Retina (tissue), 1 donor: ENCODE measurements at regions not wholly inside any gene's neighbourhood (a gene's known extent, or its start where the extent isn't known, plus 50 kb on each side); places are given as distances from the start of the nearest gene placed in this dataset.

Source experiments
- DNase-seq: peaks from one replicate; pipeline ENCODE4 v3.0.0-alpha.2; 2016

DNA sequence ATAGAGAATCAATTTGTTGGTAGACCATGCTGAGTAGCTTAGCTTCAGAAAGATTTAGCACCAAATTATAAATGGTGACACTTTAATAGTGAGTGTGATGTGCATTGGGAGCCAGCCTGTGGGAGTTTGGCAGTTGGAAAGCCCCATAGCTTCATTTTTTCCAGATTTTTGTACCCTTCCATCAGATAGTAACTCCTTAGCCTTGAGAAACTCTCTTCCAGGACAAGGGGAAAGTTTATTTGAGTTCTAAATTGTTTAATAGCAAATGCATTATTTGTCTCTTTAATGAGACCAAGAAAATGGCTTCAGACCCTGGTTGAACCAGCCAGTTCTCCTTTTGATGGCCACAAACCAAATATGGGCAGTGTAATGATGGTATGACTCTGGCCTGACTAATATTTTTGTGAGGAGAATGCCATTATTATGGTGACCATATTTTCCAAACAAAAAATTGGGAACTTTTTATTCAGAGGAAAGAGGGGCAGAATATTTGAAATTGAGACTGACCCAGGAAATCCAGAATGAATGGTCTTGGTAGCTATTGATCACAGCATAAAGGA is 49.8 kb downstream of the PLCE1 start:
- no peak for DNase-seq

- DNase-seq = no peak
Observed at GRCh38 chr10:94046098-94046497, 52.4 kb downstream of the PLCE1 start.

DNA sequence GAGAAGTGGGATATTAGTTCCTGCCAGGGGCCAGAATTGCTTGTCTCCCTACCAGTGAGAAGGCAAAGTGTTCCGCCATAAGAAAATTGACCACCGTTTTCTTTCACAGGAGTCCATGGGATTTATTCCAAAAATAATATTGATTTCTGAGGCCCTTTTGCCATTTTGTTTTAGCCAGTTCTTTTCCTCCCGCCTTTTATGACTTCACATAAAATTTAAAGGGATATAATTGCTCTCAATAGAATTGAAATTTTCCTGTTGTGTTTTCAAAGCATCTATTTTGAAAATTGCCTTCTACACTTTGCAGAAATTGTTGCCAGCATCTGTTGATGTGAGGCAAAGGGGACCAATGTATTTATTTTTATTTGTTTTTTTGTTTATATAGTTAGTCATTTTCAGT is 53.6 kb downstream of the PLCE1 start:
- DNase-seq = no peak

GRCh38 chr10:94049911-94050310 is 56.2 kb downstream of the PLCE1 start:
- DNase-seq = no peak

DNA sequence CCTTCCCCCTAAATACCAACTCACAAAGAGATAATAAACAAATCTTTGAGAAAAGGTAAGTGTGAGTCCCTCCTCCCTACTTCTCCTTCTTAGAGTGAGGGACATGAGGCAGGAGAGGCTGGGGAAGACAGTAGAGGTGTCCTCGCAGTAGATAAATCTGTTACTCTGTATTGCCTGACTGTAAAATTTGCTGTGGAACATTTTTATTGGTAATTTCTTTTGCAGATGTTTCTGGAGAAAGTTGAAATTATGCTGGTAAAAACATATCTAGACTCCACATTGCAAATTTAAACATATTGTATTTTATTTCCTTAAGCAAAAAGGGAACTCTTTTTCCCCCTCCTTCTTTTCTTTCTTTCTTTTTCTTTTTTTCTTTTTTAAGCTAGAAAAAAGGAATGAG is 58.5 kb downstream of the PLCE1 start:
- DNase-seq = no peak

- DNase-seq = no peak
Observed at GRCh38 chr10:94052866-94053791, 59.4 kb downstream of the PLCE1 start.

GRCh38 chr10:94059178-94059883 is 65.6 kb downstream of the PLCE1 start:
- no peak for DNase-seq

DNA sequence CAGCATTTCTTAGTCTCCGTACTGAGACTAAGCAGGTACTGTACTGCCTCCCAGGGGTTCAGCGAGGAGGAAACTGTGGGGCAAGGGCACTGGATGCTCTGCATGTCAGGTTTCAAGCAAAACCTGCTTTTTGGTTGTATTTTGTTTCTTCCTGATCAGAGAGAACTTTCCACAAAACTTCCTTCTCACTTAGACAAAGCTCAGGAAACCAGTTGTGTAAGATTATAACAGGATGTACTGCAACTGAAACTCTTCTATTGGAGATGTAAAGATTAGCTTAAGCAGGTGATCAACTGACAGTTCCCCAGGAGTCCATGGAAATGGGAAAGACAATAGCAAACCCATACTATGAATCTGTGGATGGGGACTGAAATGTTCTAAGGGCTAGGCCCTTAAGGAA is 67.3 kb downstream of the PLCE1 start:
- DNase-seq = no peak

DNA sequence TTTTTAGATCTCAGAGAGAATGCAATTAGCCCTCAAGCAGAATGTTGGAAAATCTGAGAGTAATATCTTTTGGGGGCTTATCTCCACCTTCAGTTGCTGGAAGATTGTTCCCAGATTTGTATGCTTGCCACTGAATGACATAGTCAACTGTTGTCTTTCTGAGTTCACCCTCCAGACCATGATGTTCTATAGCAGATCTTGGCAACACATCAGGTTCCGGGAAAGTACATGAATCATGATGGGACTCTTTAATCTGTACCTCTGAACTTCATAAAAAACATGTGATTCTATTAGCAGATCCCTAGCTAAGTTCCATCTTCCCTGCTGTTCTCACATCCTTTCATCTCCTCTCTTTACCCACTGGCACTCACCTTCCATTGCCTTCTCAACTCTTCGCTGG is 68.9 kb downstream of the PLCE1 start:
- no peak for DNase-seq

GRCh38 chr10:94065362-94065761 is 71.6 kb downstream of the PLCE1 start:
- DNase-seq = no peak

DNA sequence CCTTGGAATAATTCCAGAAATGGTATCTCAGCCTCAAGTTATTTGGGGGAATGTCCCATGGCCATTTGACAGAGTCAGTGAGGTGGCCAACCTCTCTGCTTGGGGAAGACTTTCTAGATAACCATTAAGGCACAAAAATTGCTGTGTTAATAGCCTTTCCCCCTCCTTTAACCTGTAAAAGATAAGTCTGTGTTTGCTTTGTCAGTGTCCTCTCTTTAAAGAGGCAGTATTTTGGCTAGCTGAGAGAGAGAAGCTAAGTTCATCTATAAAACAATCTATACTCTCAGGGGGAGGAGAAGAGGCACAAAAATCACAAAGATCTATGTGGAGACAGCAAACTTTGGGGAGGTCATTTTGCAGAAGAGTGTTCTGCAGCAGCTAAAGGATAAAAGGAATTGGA is 72.1 kb downstream of the PLCE1 start:
- DNase-seq = no peak

DNA sequence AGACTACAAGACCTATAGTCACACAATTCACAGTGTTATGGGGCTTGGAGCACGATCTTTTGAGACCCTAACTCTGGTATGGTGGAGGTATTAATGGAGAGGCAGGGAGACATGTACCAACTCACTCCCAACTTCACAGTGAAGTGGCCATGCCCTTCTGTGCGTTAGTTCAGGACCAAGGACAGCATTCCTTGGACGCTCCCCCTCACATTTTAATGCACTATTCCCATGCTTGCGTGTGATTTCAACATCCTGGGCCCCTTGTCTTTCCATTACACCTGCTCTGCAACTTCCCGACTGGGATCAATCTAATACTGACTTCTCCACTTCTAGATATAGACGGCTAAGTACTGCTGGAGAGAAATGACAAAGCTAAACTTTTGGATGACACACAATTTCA is 72.7 kb downstream of the PLCE1 start:
- DNase-seq = peak; percentile 11

GRCh38 chr10:94069884-94070283 is 76.2 kb downstream of the PLCE1 start:
- no peak for DNase-seq

GRCh38 chr10:94074462-94074861 is 80.7 kb downstream of the PLCE1 start:
- no peak for DNase-seq

GRCh38 chr10:94075506-94075905 is 81.8 kb downstream of the PLCE1 start:
- no peak for DNase-seq

GRCh38 chr10:94076325-94076841 is 82.7 kb downstream of the PLCE1 start:
- peak; percentile 12 for DNase-seq

DNA sequence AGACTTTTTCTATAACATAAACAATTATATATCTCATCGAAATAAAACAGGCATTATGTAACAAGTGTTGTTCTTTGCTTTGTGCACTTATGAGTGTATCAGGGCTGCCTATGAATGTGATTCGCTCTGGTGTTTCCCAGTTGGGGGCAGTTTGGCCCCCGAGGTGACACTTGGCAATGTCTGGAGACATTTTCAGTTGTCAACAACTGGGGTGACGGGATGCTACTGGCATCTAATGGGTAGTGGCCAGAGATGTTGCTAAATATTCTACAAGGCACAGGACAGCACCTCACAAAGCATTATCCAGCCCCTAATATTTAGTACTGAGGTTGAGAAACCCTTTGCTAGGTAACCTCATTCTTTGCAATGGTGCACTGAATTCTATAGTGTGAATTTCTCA is 83.3 kb downstream of the PLCE1 start:
- no peak for DNase-seq

DNA sequence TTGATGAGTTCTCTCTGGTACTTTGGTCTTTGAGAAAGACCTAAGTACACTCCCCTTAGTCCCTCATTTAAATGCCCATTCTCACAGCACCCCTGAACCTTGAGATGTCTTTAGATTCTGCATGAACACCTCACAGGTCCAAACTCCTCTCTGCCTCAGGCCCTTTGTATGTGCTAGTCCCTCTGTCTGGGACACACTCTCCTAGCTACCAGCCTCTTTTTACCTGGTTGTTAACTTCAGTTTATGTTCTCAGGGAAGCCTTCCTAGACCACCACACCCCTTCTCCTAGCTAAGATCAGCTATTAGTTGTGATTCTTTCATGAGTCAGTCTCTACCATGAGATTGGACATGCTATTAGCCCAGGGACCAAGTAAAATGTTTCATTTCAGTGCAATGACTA is 86.4 kb downstream of the PLCE1 start:
- no peak for DNase-seq

GRCh38 chr10:94083662-94084265 is 90.0 kb downstream of the PLCE1 start:
- no peak for DNase-seq

- DNase-seq = no peak
Observed at GRCh38 chr10:94084344-94084743, 90.6 kb downstream of the PLCE1 start.

DNA sequence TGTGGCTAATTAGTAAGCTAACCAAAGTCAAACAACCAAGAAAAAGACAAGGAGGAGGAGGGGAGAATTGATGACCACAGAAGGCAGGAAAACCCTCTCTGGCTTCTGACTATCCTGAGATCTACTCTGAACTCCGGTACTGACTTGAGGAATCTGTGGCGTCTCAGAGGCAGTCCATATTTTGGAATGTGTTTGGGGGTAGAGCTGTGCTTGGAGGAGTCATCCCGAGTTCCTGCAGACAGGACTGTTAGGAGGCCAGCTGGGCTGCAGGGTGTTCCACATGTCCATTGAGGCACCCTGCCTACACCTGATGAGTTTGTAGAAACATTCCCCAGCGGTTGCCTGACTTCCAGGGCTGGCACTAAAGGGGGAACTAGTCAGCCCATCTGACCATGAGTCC is 91.6 kb downstream of the PLCE1 start:
- DNase-seq = no peak

DNA sequence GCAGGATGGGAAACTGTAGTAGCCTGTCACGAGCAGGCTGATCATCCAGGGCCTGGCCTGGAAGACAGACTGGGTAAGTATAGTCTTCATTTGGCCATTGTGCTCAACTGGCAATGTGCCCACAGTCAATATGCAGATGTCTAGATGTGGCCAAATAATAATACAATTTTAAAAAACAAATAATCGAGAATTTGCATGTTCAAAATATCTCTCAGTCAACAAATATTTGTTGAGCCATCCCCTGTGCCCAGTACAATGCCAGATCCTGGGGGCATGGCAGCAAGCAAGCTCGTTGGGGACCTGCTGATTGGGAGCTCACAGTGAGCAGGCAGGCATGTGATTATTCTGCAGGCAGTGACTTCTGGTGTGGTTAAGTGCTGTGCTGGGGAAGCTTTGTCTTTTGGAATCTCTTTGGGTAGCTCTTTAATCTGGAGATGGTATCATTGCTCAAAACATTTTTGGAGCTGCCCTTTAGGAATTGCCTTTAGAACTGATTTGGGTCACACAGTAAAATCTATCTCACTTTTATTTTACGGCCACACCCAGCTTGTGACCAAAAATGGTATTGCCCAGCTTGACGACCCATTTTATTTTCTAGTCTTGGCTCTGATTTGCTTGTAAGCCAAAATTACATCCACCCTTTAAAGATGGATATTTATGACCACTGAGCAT is 92.2 kb downstream of the PLCE1 start:
- DNase-seq = no peak

GRCh38 chr10:94088926-94089381 is 95.2 kb downstream of the PLCE1 start:
- DNase-seq = no peak
